PC-9 (cell line): ENCODE measurements at regions not wholly inside any gene's neighbourhood (a gene's known extent, or its start where the extent isn't known, plus 50 kb on each side); places are given as distances from the start of the nearest gene placed in this dataset.

Source experiments
- EZH2 ChIP-seq: fragments of 200-600 bp; sonication (generic); IDR thresholded peaks from 2 replicates; pipeline ENCODE4 v1.8.0; 2017; ENCODE audit warnings: antibody characterized with exemption, low read depth
- TF ChIP-seq, protein P1 (sequence below): fragments of 200-600 bp; sonication (generic); conservative IDR thresholded peaks from 2 replicates; pipeline ENCODE4 v1.6.1; 2017; ENCODE audit warnings: mixed run types, antibody characterized with exemption, mild to moderate bottlenecking, moderate library complexity

DNA sequence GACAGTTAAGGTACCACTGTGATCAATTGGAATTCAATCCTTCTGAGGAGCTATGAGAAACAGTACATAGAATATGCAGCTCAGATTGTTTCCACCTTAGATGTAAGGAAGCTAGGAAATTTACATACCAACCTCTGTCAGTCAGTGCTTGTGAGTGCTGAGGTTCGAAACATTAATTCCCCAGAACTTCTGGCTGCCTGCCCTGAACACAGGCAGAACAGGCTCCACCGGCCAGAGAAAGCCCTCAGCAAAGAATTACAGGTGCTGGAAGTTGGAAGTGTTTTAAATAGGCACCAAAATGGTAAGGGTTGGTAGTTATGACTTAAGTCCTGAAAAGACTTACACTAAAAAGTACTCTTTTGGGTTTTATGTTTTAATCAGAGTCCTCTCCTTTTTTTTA, 651.8 kb downstream of the C4orf33 start:
- TF ChIP-seq, protein P1, sequence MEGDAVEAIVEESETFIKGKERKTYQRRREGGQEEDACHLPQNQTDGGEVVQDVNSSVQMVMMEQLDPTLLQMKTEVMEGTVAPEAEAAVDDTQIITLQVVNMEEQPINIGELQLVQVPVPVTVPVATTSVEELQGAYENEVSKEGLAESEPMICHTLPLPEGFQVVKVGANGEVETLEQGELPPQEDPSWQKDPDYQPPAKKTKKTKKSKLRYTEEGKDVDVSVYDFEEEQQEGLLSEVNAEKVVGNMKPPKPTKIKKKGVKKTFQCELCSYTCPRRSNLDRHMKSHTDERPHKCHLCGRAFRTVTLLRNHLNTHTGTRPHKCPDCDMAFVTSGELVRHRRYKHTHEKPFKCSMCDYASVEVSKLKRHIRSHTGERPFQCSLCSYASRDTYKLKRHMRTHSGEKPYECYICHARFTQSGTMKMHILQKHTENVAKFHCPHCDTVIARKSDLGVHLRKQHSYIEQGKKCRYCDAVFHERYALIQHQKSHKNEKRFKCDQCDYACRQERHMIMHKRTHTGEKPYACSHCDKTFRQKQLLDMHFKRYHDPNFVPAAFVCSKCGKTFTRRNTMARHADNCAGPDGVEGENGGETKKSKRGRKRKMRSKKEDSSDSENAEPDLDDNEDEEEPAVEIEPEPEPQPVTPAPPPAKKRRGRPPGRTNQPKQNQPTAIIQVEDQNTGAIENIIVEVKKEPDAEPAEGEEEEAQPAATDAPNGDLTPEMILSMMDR, result no peak
- no peak for TF ChIP-seq EZH2
